HepG2 (cell line): ENCODE measurements at regions not wholly inside any gene's neighbourhood (a gene's known extent, or its start where the extent isn't known, plus 50 kb on each side); places are given as distances from the start of the nearest gene placed in this dataset.
"Not testable (repeated sequence)": the region's sequence is repeated elsewhere in the genome, so short reads cannot be mapped to it uniquely, and the experiment has no call there.

Source experiments
- ATAC-seq: fragments of 200-7000 bp; cut with Tn5 transposase; 3 replicates; pipeline ENCODE4 v1.9.1; 2020; ENCODE audit warnings: mild to moderate bottlenecking, moderate library complexity
- BruUV-seq: library from RNA; stranded (reverse); fragments of 400-500 nt; replicated peaks from 2 replicates; lab custom pipeline; 2021; lab: Mats Ljungman, UMichigan
- CTCF ChIA-PET: fragments of 300-600 bp; formaldehyde crosslinking; extraction: SDS; loops from one replicate; lab custom pipeline; 2021; ENCODE audit warnings: low total read pairs, inconsistent platforms, low intra/inter-chr PET ratio; lab: Yijun Ruan, JAX
- POLR2A ChIA-PET: fragments of 350-600 bp; sonication (Branson Sonifier 250); formaldehyde crosslinking; loops from one replicate; lab custom pipeline; 2020; ENCODE audit warnings: antibody characterized with exemption, inconsistent platforms; lab: Yijun Ruan, JAX
- DNase-seq: peaks from one replicate; pipeline ENCODE4 v3.0.0-alpha.2; 2015; ENCODE audit warnings: low spot score
- FAIRE-seq: peaks from 3 replicates; lab custom pipeline; 2011; peaks lifted over from hg19 to GRCh38; lab: Jason Lieb, UNC
- H2AFZ ChIP-seq: one replicate; pipeline ENCODE4 v1.6.1; 2011; ENCODE audit warnings: low read length, inconsistent platforms
- H3K27ac ChIP-seq: fragments of 300-600 bp; 3 replicates; pipeline ENCODE4 v1.8.0; 2011; ENCODE audit warnings: mixed run types, mild to moderate bottlenecking, mixed read lengths, low read length, inconsistent platforms; ENCODE audit not compliant: insufficient read depth; ENCODE audit errors: extremely low read length
- H3K27me3 ChIP-seq, 2 experiments: fragments of 200-600 bp in 1 of 2; 2 replicates in 1 of 2; 3 replicates in 1 of 2; pipeline versions ENCODE4 v1.6.0 to v1.8.0; 2011; ENCODE audit warnings: low read length in 2 of 2, mild to moderate bottlenecking in 2 of 2, moderate library complexity in 2 of 2, inconsistent platforms in 1 of 2; ENCODE audit not compliant: insufficient read depth in 2 of 2, control insufficient read depth in 1 of 2
- H3K36me3 ChIP-seq, 2 experiments: fragments of 200-600 bp in 1 of 2; replicated peaks in 1 of 2; 2 replicates in 1 of 2; 3 replicates in 1 of 2; pipeline versions ENCODE4 v1.5.1 to v1.8.0; 2011; ENCODE audit warnings: low read length in 2 of 2, inconsistent platforms in 1 of 2; ENCODE audit not compliant: insufficient read depth in 2 of 2, control insufficient read depth in 1 of 2
- H3K4me1 ChIP-seq: 2 replicates; pipeline ENCODE4 v1.5.1; 2012; ENCODE audit warnings: low read length, inconsistent platforms; ENCODE audit not compliant: insufficient read depth
- H3K4me2 ChIP-seq: 2 replicates; pipeline ENCODE4 v1.6.0; 2011; ENCODE audit warnings: low read depth, low read length, inconsistent platforms
- H3K4me3 ChIP-seq, 3 experiments: fragments of 200-600 bp in 1 of 3; sonication (generic), shearing (Covaris generic) in 1 of 3; replicated peaks in 1 of 3; 2 replicates each; pipeline ENCODE4 v1.5.1; 2011 to 2016; ENCODE audit warnings: low read length in 3 of 3, inconsistent platforms in 2 of 3, low read depth in 2 of 3, mild to moderate bottlenecking in 2 of 3, control low read depth in 1 of 3, mixed read lengths in 1 of 3; ENCODE audit not compliant: insufficient read depth in 1 of 3
- H3K79me2 ChIP-seq: one replicate; pipeline ENCODE4 v1.6.1; 2011; ENCODE audit warnings: low read length, inconsistent platforms; ENCODE audit not compliant: insufficient read depth
- H3K9ac ChIP-seq: 2 replicates; pipeline ENCODE4 v1.6.0; 2011; ENCODE audit warnings: mild to moderate bottlenecking, low read depth, low read length, inconsistent platforms; ENCODE audit not compliant: insufficient read depth
- H3K9me3 ChIP-seq: 2 replicates; pipeline ENCODE4 v1.5.1; 2012; ENCODE audit warnings: mild to moderate bottlenecking, low read length
- H4K20me1 ChIP-seq: 2 replicates; pipeline ENCODE4 v1.6.0; 2011; ENCODE audit warnings: inconsistent platforms, mild to moderate bottlenecking, low read length, moderate library complexity; ENCODE audit not compliant: insufficient read depth
- ATF7 ChIP-seq, 2 experiments: fragments of 450-650 bp in 1 of 2; sonication (generic) in 1 of 2; formaldehyde crosslinking in 1 of 2; IDR thresholded peaks; 2 replicates each; pipeline versions ENCODE4 v1.4.0 to v1.6.1; 2016 to 2020; ENCODE audit warnings: antibody characterized with exemption in 1 of 2, mild to moderate bottlenecking in 1 of 2, missing genetic modification reagents in 1 of 2
- CENPT ChIP-seq: sonication (generic); formaldehyde crosslinking; IDR thresholded peaks from 2 replicates; pipeline ENCODE4 v1.8.0; 2022; ENCODE audit warnings: low read depth, mild to moderate bottlenecking, moderate library complexity, missing genetic modification reagents
- CREB1 ChIP-seq, 2 experiments: fragments of 450-650 bp in 1 of 2; IDR thresholded peaks; 2 replicates each; pipeline ENCODE4 v1.6.1; 2016 to 2017; ENCODE audit warnings: control low read depth in 1 of 2, mild to moderate bottlenecking in 1 of 2, missing compliant biosample characterization in 1 of 2, missing genetic modification characterization in 1 of 2
- PAX8 ChIP-seq: sonication (generic); formaldehyde crosslinking; IDR thresholded peaks from 2 replicates; pipeline ENCODE4 v1.8.0; 2022; ENCODE audit warnings: mild to moderate bottlenecking, missing genetic modification reagents, borderline replicate concordance
- WGBS: methylation state at CpG from one replicate; pipeline ENCODE4 v1.1.6; 2017; ENCODE audit warnings: low lambda C conversion rate; 5-methylcytosine and 5-hydroxymethylcytosine counted together
- in situ Hi-C: cut with HindIII; loops from 2 replicates; pipeline ENCODE4 v1.10.0; 2017; ENCODE audit warnings: low pct_unique_long_range_greater_than_20kb; ENCODE audit not compliant: extremely low pct_ligation_motif_present
- intact Hi-C: fragments of 100-400 bp; cut with micrococcal nuclease; formaldehyde crosslinking; loops from one replicate; pipeline ENCODE4 v1.10.0; 2022; ENCODE audit not compliant: unreplicated experiment
- TF ChIP-seq, protein P1 (sequence below): sonication (generic); formaldehyde crosslinking; IDR thresholded peaks from one replicate; pipeline ENCODE4 v1.5.1; 2020; ENCODE audit warnings: mild to moderate bottlenecking, missing genetic modification reagents; ENCODE audit errors: not compliant biosample characterization

- no TSS peak for BruUV-seq
- WGBS: 1% methylated on average over 4 of the region's 4 CpGs
- no peak for DNase-seq
- H4K20me1 ChIP-seq: no peaks in the 10 kb centered on the region
- no peaks in the 10 kb centered on the region for H3K4me1 ChIP-seq
- no peaks in the 10 kb centered on the region for H3K79me2 ChIP-seq
- no peak for FAIRE-seq
- H3K4me3 ChIP-seq: no peak overlapping the region
- TF ChIP-seq, protein P1, sequence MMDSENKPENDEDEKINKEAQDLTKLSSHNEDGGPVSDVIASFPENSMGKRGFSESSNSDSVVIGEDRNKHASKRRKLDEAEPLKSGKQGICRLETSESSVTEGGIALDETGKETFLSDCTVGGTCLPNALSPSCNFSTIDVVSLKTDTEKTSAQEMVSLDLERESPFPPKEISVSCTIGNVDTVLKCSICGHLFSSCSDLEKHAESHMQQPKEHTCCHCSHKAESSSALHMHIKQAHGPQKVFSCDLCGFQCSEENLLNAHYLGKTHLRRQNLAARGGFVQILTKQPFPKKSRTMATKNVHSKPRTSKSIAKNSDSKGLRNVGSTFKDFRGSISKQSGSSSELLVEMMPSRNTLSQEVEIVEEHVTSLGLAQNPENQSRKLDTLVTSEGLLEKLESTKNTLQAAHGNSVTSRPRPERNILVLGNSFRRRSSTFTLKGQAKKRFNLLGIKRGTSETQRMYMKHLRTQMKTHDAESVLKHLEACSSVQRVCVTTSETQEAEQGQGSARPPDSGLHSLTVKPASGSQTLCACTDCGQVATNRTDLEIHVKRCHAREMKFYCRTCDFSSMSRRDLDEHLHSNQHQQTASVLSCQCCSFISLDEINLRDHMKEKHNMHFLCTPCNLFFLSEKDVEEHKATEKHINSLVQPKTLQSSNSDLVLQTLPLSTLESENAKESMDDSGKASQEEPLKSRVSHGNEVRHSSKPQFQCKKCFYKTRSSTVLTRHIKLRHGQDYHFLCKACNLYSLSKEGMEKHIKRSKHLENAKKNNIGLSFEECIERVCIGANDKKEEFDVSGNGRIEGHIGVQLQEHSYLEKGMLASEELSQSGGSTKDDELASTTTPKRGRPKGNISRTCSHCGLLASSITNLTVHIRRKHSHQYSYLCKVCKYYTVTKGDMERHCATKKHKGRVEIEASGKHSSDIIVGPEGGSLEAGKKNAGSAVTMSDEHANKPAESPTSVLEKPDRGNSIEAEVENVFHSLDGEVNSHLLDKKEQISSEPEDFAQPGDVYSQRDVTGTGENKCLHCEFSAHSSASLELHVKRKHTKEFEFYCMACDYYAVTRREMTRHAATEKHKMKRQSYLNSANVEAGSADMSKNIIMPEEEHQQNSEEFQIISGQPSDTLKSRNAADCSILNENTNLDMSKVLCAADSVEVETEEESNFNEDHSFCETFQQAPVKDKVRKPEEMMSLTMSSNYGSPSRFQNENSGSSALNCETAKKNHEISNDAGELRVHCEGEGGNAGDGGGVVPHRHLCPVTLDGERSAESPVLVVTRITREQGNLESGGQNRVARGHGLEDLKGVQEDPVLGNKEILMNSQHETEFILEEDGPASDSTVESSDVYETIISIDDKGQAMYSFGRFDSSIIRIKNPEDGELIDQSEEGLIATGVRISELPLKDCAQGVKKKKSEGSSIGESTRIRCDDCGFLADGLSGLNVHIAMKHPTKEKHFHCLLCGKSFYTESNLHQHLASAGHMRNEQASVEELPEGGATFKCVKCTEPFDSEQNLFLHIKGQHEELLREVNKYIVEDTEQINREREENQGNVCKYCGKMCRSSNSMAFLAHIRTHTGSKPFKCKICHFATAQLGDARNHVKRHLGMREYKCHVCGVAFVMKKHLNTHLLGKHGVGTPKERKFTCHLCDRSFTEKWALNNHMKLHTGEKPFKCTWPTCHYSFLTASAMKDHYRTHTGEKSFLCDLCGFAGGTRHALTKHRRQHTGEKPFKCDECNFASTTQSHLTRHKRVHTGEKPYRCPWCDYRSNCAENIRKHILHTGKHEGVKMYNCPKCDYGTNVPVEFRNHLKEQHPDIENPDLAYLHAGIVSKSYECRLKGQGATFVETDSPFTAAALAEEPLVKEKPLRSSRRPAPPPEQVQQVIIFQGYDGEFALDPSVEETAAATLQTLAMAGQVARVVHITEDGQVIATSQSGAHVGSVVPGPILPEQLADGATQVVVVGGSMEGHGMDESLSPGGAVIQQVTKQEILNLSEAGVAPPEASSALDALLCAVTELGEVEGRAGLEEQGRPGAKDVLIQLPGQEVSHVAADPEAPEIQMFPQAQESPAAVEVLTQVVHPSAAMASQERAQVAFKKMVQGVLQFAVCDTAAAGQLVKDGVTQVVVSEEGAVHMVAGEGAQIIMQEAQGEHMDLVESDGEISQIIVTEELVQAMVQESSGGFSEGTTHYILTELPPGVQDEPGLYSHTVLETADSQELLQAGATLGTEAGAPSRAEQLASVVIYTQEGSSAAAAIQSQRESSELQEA (CRISPR knock-in tag): no peak
- TF ChIP-seq CENPT (CRISPR knock-in tag): no peak
- TF ChIP-seq CREB1 (IDR thresholded peaks at IDR 0.05): 0 out of 2 replicates have a peak, but pooled peaks have one; percentile 7
- TF ChIP-seq CREB1 (CRISPR knock-in tag; IDR thresholded peaks at IDR 0.05): no peak
- peak; percentile 91 for TF ChIP-seq ATF7 (IDR thresholded peaks at IDR 0.05)
- TF ChIP-seq ATF7 (CRISPR knock-in tag; IDR thresholded peaks at IDR 0.05): no peak
- no peak for TF ChIP-seq PAX8
- TF ChIP-seq, all 625 proteins: peak for 2
- H3K9ac ChIP-seq: no peak overlapping the region
- no peak overlapping the region for H3K27ac ChIP-seq
- no peak overlapping the region for H2AFZ ChIP-seq
- POLR2A ChIA-PET: no interaction called here
- ATAC-seq: no peak
- CTCF ChIA-PET: no interaction called here
- no peak overlapping the region for H3K4me2 ChIP-seq
- no peaks in the 10 kb centered on the region for H3K9me3 ChIP-seq
- H3K27me3 ChIP-seq: no peaks in the 10 kb centered on the region
- H3K36me3 ChIP-seq: no peaks in the 10 kb centered on the region
- intact Hi-C loops (no loop called here), in situ Hi-C loops (no loop called here)
Measured at GRCh38 chr11:87535513-87535912, 497.8 kb downstream of the TMEM135 start.

- DNase-seq, H3K79me2 ChIP-seq, H4K20me1 ChIP-seq, H3K9me3 ChIP-seq, in situ Hi-C loops, BruUV-seq, H2AFZ ChIP-seq, H3K4me2 ChIP-seq, ATAC-seq, H3K36me3 ChIP-seq, H3K9ac ChIP-seq, POLR2A ChIA-PET, intact Hi-C loops, H3K4me1 ChIP-seq, H3K27me3 ChIP-seq, H3K4me3 ChIP-seq, CTCF ChIA-PET, FAIRE-seq, H3K27ac ChIP-seq: not testable (repeated sequence)
Measured at GRCh38 chr11:87531835-87532234, 494.1 kb downstream of the TMEM135 start.
